SK-N-SH (cell line): ENCODE measurements at regions not wholly inside any gene's neighbourhood (a gene's known extent, or its start where the extent isn't known, plus 50 kb on each side); places are given as distances from the start of the nearest gene placed in this dataset.
A peak's percentile ranks its signal among the peaks of the same experiment; 100 is the strongest.

Source experiments
- CTCF ChIA-PET: fragments of 300-600, 350-600 bp; formaldehyde crosslinking; extraction: SDS; loops from one replicate; lab custom pipeline; 2021; lab: Yijun Ruan, JAX
- POLR2A ChIA-PET: fragments of 350-600 bp; sonication (Branson Sonifier 250); formaldehyde crosslinking; extraction: SDS; loops from one replicate; lab custom pipeline; 2020; ENCODE audit warnings: antibody characterized with exemption, inconsistent platforms; lab: Yijun Ruan, JAX
- DNase-seq: peaks from one replicate; pipeline ENCODE4 v3.0.0; 2012
- H2AFZ ChIP-seq: fragments of 200-600 bp; sonication (generic); 2 replicates; pipeline ENCODE4 v1.8.1; 2016; ENCODE audit warnings: antibody characterized with exemption, mild to moderate bottlenecking, low read depth
- H3F3A ChIP-seq: fragments of 200-600 bp; sonication (generic); replicated peaks from 2 replicates; pipeline ENCODE3; 2016; ENCODE audit warnings: antibody characterized with exemption, mild to moderate bottlenecking; ENCODE audit not compliant: insufficient read depth
- H3K27ac ChIP-seq, 2 experiments: fragments of 200-500 bp in 1 of 2; fragments of 200-600 bp in 1 of 2; sonication (Bioruptor generic) in 1 of 2; sonication (generic), shearing (Covaris generic) in 1 of 2; 2 replicates each; pipeline versions ENCODE4 v1.5.1 to v1.6.1; 2014 to 2016; ENCODE audit warnings: low read depth in 2 of 2, inconsistent platforms in 1 of 2, low read length in 1 of 2, mild to moderate bottlenecking in 1 of 2, mixed read lengths in 1 of 2
- H3K27me3 ChIP-seq: fragments of 200-600 bp; sonication (generic), shearing (Covaris generic); 2 replicates; pipeline ENCODE4 v1.6.1; 2016; ENCODE audit warnings: mixed run types; ENCODE audit not compliant: insufficient read depth
- H3K36me3 ChIP-seq, 2 experiments: fragments of 200-500 bp in 1 of 2; fragments of 200-600 bp in 1 of 2; sonication (Bioruptor generic) in 1 of 2; sonication (generic) in 1 of 2; replicated peaks in 1 of 2; 2 replicates each; pipeline versions ENCODE3 to v1.5.1; 2014 to 2016; ENCODE audit warnings: low read length in 1 of 2, mild to moderate bottlenecking in 1 of 2; ENCODE audit not compliant: insufficient read depth in 2 of 2, control insufficient read depth in 1 of 2
- H3K4me1 ChIP-seq, 2 experiments: fragments of 200-500 bp in 1 of 2; fragments of 200-600 bp in 1 of 2; sonication (Bioruptor generic) in 1 of 2; sonication (generic), shearing (Covaris generic) in 1 of 2; 2 replicates each; pipeline versions ENCODE4 v1.5.1 to v1.6.1; 2014 to 2016; ENCODE audit warnings: low read depth in 1 of 2, low read length in 1 of 2, mixed run types in 1 of 2; ENCODE audit not compliant: insufficient read depth in 2 of 2, control insufficient read depth in 1 of 2
- H3K4me2 ChIP-seq: fragments of 200-600 bp; sonication (generic), shearing (Covaris generic); 2 replicates; pipeline ENCODE4 v1.6.1; 2017; ENCODE audit warnings: mixed run types
- H3K4me3 ChIP-seq, 2 experiments: fragments of 200-500 bp in 1 of 2; fragments of 200-600 bp in 1 of 2; sonication (Bioruptor generic) in 1 of 2; sonication (generic), shearing (Covaris generic) in 1 of 2; 2 replicates each; pipeline versions ENCODE4 v1.5.1 to v1.8.1; 2014 to 2016; ENCODE audit warnings: low read depth in 2 of 2, inconsistent platforms in 1 of 2, low read length in 1 of 2, mild to moderate bottlenecking in 1 of 2, mixed read lengths in 1 of 2, moderate library complexity in 1 of 2
- H3K79me2 ChIP-seq: fragments of 200-600 bp; sonication (generic); 2 replicates; pipeline ENCODE4 v1.8.1; 2017; ENCODE audit warnings: mild to moderate bottlenecking; ENCODE audit not compliant: insufficient read depth
- H3K9ac ChIP-seq: fragments of 200-600 bp; sonication (generic); 2 replicates; pipeline ENCODE4 v1.6.1; 2017; ENCODE audit warnings: mixed run types
- H3K9me2 ChIP-seq: fragments of 200-600 bp; sonication (generic); 2 replicates; pipeline ENCODE4 v1.6.1; 2017; ENCODE audit warnings: mixed run types
- H3K9me3 ChIP-seq: fragments of 200-600 bp; sonication (generic); 2 replicates; pipeline ENCODE4 v1.6.1; 2017; ENCODE audit warnings: mixed run types, mild to moderate bottlenecking, moderate library complexity
- H4K20me1 ChIP-seq: fragments of 200-600 bp; sonication (generic); 2 replicates; pipeline ENCODE4 v1.6.1; 2017; ENCODE audit warnings: mild to moderate bottlenecking, mixed run types; ENCODE audit not compliant: insufficient read depth
- CTCF ChIP-seq: fragments of 200-600 bp; sonication (generic); IDR thresholded peaks from 2 replicates; pipeline ENCODE4 v1.6.1; 2017; ENCODE audit warnings: antibody characterized with exemption, mild to moderate bottlenecking, moderate library complexity
- ELF1 ChIP-seq: IDR thresholded peaks from 2 replicates; pipeline ENCODE4 v1.4.0; 2012
- JUND ChIP-seq: IDR thresholded peaks from 2 replicates; pipeline ENCODE4 v1.4.0; 2012
- MEF2A ChIP-seq: IDR thresholded peaks from 2 replicates; pipeline ENCODE4 v1.4.0; 2012; ENCODE audit warnings: low read depth, borderline replicate concordance
- MXI1 ChIP-seq: IDR thresholded peaks from 2 replicates; pipeline ENCODE4 v1.6.1; 2012; ENCODE audit warnings: mild to moderate bottlenecking, low read depth, low read length, improper control_type of control experiment
- NFIC ChIP-seq: IDR thresholded peaks from 2 replicates; pipeline ENCODE4 v1.4.0; 2012; ENCODE audit warnings: borderline replicate concordance
- NRF1 ChIP-seq: IDR thresholded peaks from 2 replicates; pipeline ENCODE4 v1.6.1; 2012; ENCODE audit warnings: low read depth, mild to moderate bottlenecking, low read length
- RAD21 ChIP-seq: IDR thresholded peaks from 2 replicates; pipeline ENCODE4 v1.6.1; 2012; ENCODE audit warnings: mild to moderate bottlenecking, low read length
- REST ChIP-seq: IDR thresholded peaks from 2 replicates; pipeline ENCODE4 v1.6.1; 2012; ENCODE audit warnings: mild to moderate bottlenecking, low read depth, low read length, moderate library complexity
- SIN3A ChIP-seq: IDR thresholded peaks from 2 replicates; pipeline ENCODE4 v1.6.1; 2012; ENCODE audit warnings: low read depth, mild to moderate bottlenecking, low read length, moderate library complexity, borderline replicate concordance
- TEAD4 ChIP-seq: IDR thresholded peaks from 2 replicates; pipeline ENCODE4 v1.4.0; 2012; ENCODE audit warnings: mild to moderate bottlenecking, borderline replicate concordance; ENCODE audit not compliant: insufficient read depth
- USF2 ChIP-seq: fragments of 150-350 bp; IDR thresholded peaks from 2 replicates; pipeline ENCODE4 v1.6.1; 2017; ENCODE audit warnings: antibody characterized with exemption, low read length, low read depth, borderline replicate concordance
- YY1 ChIP-seq: IDR thresholded peaks from 2 replicates; pipeline ENCODE4 v1.4.0; 2012; ENCODE audit warnings: low read depth, mild to moderate bottlenecking
- WGBS: methylation state at CpG from one replicate; pipeline ENCODE4 v1.1.6; 2017; ENCODE audit warnings: low lambda C conversion rate; 5-methylcytosine and 5-hydroxymethylcytosine counted together

GRCh38 chr2:8132879-8133278 lies 549.0 kb upstream of the ID2 start:
- Histone ChIP-seq H3K27ac (no peak overlapping the region), H3K4me3 (no peak overlapping the region), H3K9ac (no peak overlapping the region), H3K9me2 (no peaks in the 10 kb centered on the region), H3K4me1 (peaks cover 0 to 3% of the 10 kb centered on the region in 2 experiments; a peak in 1 of 4 replicates), H2AFZ (no peak overlapping the region), H3K79me2 (no peaks in the 10 kb centered on the region), H3F3A (no peaks in the 10 kb centered on the region), H3K27me3 (no peaks in the 10 kb centered on the region), H4K20me1 (no peaks in the 10 kb centered on the region), H3K36me3 (no peaks in the 10 kb centered on the region), H3K4me2 (no peak overlapping the region), H3K9me3 (no peaks in the 10 kb centered on the region)
- no peak for DNase-seq
- TF ChIP-seq YY1: no peak
- TF ChIP-seq RAD21: no peak
- no peak for TF ChIP-seq ELF1
- no peak for TF ChIP-seq NRF1
- no peak for TF ChIP-seq JUND
- TF ChIP-seq MXI1: no peak
- TF ChIP-seq MEF2A: no peak
- no peak for TF ChIP-seq SIN3A
- TF ChIP-seq CTCF: no peak
- no peak for TF ChIP-seq TEAD4
- TF ChIP-seq USF2: no peak
- 82% methylated on average over 9 of the region's 9 CpGs for WGBS
- ChIA-PET POLR2A (no interaction called here), CTCF (interaction anchor here (0.8 to 1.2 kb wide), 4 partner anchors 10 to 29 kb away, joined by 3 to 4 read pairs (median 3); no protein-coding TSS in a partner anchor)

- Histone ChIP-seq H3K9ac (no peak overlapping the region), H3K36me3 (no peaks in the 10 kb centered on the region), H3K79me2 (no peaks in the 10 kb centered on the region), H2AFZ (no peak overlapping the region), H3K9me2 (no peaks in the 10 kb centered on the region), H3F3A (no peaks in the 10 kb centered on the region), H3K4me2 (no peak overlapping the region), H3K27ac (no peak overlapping the region), H3K4me1 (peaks cover 0 to 3% of the 10 kb centered on the region in 2 experiments; a peak in 1 of 4 replicates), H3K9me3 (no peaks in the 10 kb centered on the region), H4K20me1 (no peaks in the 10 kb centered on the region), H3K4me3 (no peak overlapping the region), H3K27me3 (no peaks in the 10 kb centered on the region)
- POLR2A ChIA-PET: no interaction called here
- TF ChIP-seq USF2: no peak
- no peak for TF ChIP-seq MEF2A
- TF ChIP-seq CTCF: 0 out of 2 replicates have a peak, but pooled peaks have one; percentile 11
- no peak for TF ChIP-seq NFIC
- no peak for TF ChIP-seq REST
- no peak for TF ChIP-seq SIN3A
- no peak for DNase-seq
- CTCF ChIA-PET: interaction anchor here (0.6 to 1.2 kb wide), 5 partner anchors 11 to 138 kb away, joined by 3 to 4 read pairs (median 3); no protein-coding TSS in a partner anchor
- 86% methylated on average over 11 of the region's 11 CpGs for WGBS
Observed at GRCh38 chr2:8133363-8133762, 548.5 kb upstream of the ID2 start.
